Activated CD8-positive, alpha-beta T cell treated with anti-CD3 and anti-CD28 coated beads, Interleukin-2, amount 10 ng/mL, durations not matched to agents 7 days and 5 days (primary cell): ENCODE measurements at regions not wholly inside any gene's neighbourhood (a gene's known extent, or its start where the extent isn't known, plus 50 kb on each side); places are given as distances from the start of the nearest gene placed in this dataset.

Experiments
- ATAC-seq: fragments of 150-1000 bp; cut with Tn5 transposase; one replicate; pipeline ENCODE4 v1.10.0; 2021; ENCODE audit warnings: moderate library complexity
- CTCF ChIA-PET: fragments of 350-600 bp; sonication (Branson Sonifier 250); formaldehyde crosslinking; loops from one replicate; lab custom pipeline; 2021; ENCODE audit warnings: antibody characterized with exemption; lab: Charles Lee
- POLR2A ChIA-PET: fragments of 350-600 bp; sonication (Branson Sonifier 250); formaldehyde crosslinking; loops from one replicate; lab custom pipeline; 2021; ENCODE audit warnings: antibody characterized with exemption; lab: Charles Lee
- DNase-seq: peaks from one replicate; pipeline ENCODE4 v3.0.0-alpha.2; 2020
- H3K27ac Mint-ChIP-seq: one replicate; pipeline ENCODE4 v1.8.0; 2021; ENCODE audit warnings: mild to moderate bottlenecking, mixed read lengths
- H3K27me3 Mint-ChIP-seq: one replicate; pipeline ENCODE4 v1.8.0; 2021; ENCODE audit warnings: low read depth, mixed read lengths
- H3K36me3 Mint-ChIP-seq: one replicate; pipeline ENCODE4 v1.8.0; 2021; ENCODE audit warnings: low read depth, mixed read lengths
- H3K4me1 Mint-ChIP-seq: one replicate; pipeline ENCODE4 v1.8.0; 2021; ENCODE audit warnings: low read depth, mixed read lengths
- H3K4me3 Mint-ChIP-seq: one replicate; pipeline ENCODE4 v1.8.0; 2021; ENCODE audit warnings: mild to moderate bottlenecking, mixed read lengths
- H3K9me3 Mint-ChIP-seq: one replicate; pipeline ENCODE4 v1.8.0; 2022; ENCODE audit warnings: mixed read lengths; ENCODE audit not compliant: insufficient read depth

- CTCF ChIA-PET: no interaction called here
- no peaks in the 10 kb centered on the region for H3K4me1 Mint-ChIP-seq
- DNase-seq: no peak
- no peak overlapping the region for H3K4me3 Mint-ChIP-seq
- no peaks in the 10 kb centered on the region for H3K27me3 Mint-ChIP-seq
- no peak for ATAC-seq
- POLR2A ChIA-PET: interaction anchor here (0.7 kb wide), 1 partner anchor 22 kb away, joined by 3 read pairs; no protein-coding TSS in a partner anchor
- H3K9me3 Mint-ChIP-seq: peaks cover 20% of the 10 kb centered on the region
- no peak overlapping the region for H3K27ac Mint-ChIP-seq
- H3K36me3 Mint-ChIP-seq: no peaks in the 10 kb centered on the region
Observed at GRCh38 chr4:19151684-19152083, 1100.0 kb upstream of the SLIT2 start.

DNA sequence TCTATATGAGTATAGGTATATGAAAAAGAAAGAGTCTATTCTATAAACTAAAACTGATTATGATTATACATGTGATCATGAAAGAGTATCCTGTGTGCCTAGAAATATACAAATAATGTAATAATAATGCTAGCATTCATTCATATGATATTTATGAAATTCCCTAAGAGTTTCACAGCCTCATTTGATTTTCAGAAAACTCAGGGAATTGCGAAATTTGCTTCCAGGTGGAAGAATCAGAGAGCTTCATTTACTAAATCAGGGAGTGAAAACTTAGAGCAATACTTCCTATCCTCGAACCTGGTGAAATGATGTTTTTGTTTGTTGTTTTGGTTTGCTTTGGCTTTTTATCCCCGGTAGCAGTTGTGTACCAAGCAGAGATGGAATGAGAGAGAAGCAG lies 1105.7 kb upstream of the SLIT2 start:
- H3K4me3 Mint-ChIP-seq: no peak overlapping the region
- H3K4me1 Mint-ChIP-seq: no peaks in the 10 kb centered on the region
- no peak for ATAC-seq
- H3K27ac Mint-ChIP-seq: no peak overlapping the region
- peaks cover 10% of the 10 kb centered on the region for H3K9me3 Mint-ChIP-seq
- H3K27me3 Mint-ChIP-seq: no peaks in the 10 kb centered on the region
- H3K36me3 Mint-ChIP-seq: no peaks in the 10 kb centered on the region
- ChIA-PET POLR2A (no interaction called here), CTCF (no interaction called here)
- no peak for DNase-seq

DNA sequence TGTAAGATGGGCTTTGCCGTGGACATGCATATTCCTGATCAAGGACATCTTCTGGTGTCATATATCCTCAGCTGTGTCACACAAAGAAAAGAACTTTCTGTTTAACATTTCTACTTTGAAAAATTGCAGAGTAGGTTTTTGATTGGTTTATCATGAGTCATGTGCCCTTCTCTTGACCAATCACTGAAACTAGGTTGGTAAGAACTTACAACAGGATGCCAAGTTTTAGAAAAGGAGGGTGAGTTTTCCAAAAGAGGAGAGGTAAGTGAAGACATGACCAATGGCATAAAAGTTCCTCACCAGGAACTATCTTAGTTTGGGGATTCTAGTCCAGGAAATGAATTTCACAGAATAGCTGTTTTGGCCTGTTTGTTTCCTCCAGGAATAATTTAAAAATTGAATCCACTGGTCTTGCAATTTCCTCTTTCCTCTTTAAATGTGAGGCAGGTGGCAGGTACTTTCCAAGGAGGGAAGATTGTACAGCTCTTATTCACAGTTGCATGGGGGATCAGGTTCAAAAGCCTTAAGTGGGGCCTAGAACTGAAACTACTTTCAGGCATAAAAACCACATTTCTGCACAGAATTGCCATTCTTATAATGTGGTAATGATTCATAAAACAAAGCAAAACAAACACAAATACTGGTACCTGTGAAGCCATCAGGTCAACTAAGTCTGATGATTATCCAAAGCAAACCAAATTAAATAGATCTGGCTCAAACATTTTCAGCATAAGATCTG lies 1114.5 kb upstream of the LCORL start:
- peaks cover 28% of the 10 kb centered on the region for H3K9me3 Mint-ChIP-seq
- CTCF ChIA-PET: no interaction called here
- H3K36me3 Mint-ChIP-seq: no peaks in the 10 kb centered on the region
- no peaks in the 10 kb centered on the region for H3K4me1 Mint-ChIP-seq
- ATAC-seq (no peak), DNase-seq (no peak)
- H3K27ac Mint-ChIP-seq: no peak overlapping the region
- POLR2A ChIA-PET: no interaction called here
- no peaks in the 10 kb centered on the region for H3K27me3 Mint-ChIP-seq
- no peak overlapping the region for H3K4me3 Mint-ChIP-seq

DNA sequence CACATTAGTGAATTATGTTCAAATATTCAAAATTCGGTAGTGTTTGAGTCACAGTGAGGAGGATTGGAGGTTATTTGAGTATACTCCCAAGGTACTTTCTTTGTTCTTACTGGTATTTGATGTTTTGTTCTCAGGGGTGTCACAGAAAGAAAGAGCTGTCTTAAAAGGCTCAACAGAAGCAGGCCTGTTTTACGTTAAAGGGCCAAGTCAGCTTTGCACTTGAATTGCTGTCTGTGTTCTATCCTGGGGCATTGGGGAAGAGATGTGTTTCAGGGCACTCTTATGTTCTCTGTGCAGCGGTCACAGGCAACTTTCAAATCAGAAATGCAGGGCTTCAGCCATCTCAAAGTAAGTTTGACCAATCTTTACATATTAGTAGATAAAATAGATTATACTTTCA lies 1113.1 kb upstream of the LCORL start:
- no peak for DNase-seq
- CTCF ChIA-PET: no interaction called here
- Mint-ChIP-seq H3K27ac (no peak overlapping the region), H3K36me3 (no peaks in the 10 kb centered on the region), H3K9me3 (peaks cover 23% of the 10 kb centered on the region), H3K4me1 (no peaks in the 10 kb centered on the region), H3K4me3 (no peak overlapping the region), H3K27me3 (no peaks in the 10 kb centered on the region)
- POLR2A ChIA-PET: no interaction called here
- ATAC-seq: no peak

DNA sequence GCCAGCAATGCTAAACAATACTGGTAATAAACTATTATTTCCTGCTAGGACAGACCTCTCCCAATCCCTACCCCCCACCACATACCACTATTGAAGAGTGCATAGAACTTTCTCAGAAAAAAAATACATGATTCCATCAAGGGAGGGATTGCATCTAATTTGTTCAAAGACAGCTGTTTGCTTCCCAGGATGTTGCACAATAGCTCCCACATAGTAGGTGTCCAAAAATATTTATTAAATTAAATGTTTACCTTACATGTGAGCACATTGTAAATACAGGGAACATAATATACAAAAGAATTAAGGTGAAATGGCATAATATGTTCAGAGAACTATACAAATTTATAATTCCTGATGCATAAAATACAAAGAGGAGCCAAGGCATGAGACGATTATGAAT lies 1111.8 kb upstream of the LCORL start:
- Mint-ChIP-seq H3K4me3 (no peak overlapping the region), H3K27ac (no peak overlapping the region)
- POLR2A ChIA-PET: no interaction called here

GRCh38 chr4:19130866-19131265 lies 1109.3 kb upstream of the LCORL start:
- Mint-ChIP-seq H3K9me3 (peaks cover 13% of the 10 kb centered on the region), H3K4me1 (no peaks in the 10 kb centered on the region), H3K4me3 (no peak overlapping the region), H3K27ac (no peak overlapping the region), H3K36me3 (no peaks in the 10 kb centered on the region), H3K27me3 (no peaks in the 10 kb centered on the region)
- ChIA-PET CTCF (no interaction called here), POLR2A (no interaction called here)
- no peak for DNase-seq
- ATAC-seq: no peak

More for the DNA sequence above, 1111.8 kb upstream of the LCORL start:
- CTCF ChIA-PET: no interaction called here
- DNase-seq (no peak), ATAC-seq (no peak)
- H3K36me3 Mint-ChIP-seq: no peaks in the 10 kb centered on the region
- peaks cover 17% of the 10 kb centered on the region for H3K9me3 Mint-ChIP-seq
- H3K27me3 Mint-ChIP-seq: no peaks in the 10 kb centered on the region
- H3K4me1 Mint-ChIP-seq: no peaks in the 10 kb centered on the region

DNA sequence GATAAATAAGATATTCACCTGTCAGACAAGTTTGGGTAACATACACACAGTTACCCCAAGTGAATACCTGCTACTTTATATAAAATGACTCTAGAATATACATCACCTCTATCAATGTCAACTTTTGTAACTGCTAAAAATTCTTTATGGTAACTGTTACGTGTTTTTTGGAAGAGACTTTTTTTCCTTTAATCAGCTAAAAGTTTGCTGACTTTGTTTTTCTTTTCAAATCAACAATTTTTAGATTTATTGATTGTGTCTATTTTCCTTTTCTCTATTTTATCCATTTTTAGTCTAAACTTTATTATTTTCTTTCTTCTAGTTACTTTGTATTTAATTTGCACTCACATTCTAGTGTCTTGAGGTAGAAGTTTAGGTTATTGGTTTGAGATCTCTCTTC lies 1106.6 kb upstream of the LCORL start:
- DNase-seq: no peak
- CTCF ChIA-PET: no interaction called here
- H3K4me3 Mint-ChIP-seq: no peak overlapping the region
- no peaks in the 10 kb centered on the region for H3K27me3 Mint-ChIP-seq
- POLR2A ChIA-PET: no interaction called here
- no peak overlapping the region for H3K27ac Mint-ChIP-seq
- ATAC-seq: no peak
- no peaks in the 10 kb centered on the region for H3K4me1 Mint-ChIP-seq
- H3K9me3 Mint-ChIP-seq: peaks cover 7% of the 10 kb centered on the region
- no peaks in the 10 kb centered on the region for H3K36me3 Mint-ChIP-seq

DNA sequence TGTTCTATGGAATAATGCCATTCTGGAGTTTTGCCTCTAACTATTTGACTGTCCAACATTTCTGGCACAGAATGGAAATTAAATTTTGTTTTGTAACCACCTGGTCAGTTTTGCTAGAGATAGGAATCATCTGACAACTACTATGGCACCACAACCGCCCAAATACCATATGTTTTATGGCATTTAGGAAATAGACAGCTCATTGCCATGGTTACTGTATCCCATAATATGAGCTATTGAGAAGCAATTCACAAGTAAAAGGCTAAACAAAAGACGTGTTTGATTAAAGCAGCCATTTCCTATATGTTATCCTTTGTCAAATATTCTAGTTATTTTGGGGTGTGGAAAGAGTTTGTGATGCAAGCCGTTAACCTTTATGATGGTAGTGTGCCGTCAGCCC lies 1105.3 kb upstream of the LCORL start:
- ChIA-PET CTCF (no interaction called here), POLR2A (no interaction called here)
- DNase-seq (no peak), ATAC-seq (no peak)
- no peak overlapping the region for H3K4me3 Mint-ChIP-seq
- peaks cover 7% of the 10 kb centered on the region for H3K9me3 Mint-ChIP-seq
- H3K27ac Mint-ChIP-seq: no peak overlapping the region
- no peaks in the 10 kb centered on the region for H3K4me1 Mint-ChIP-seq
- H3K36me3 Mint-ChIP-seq: no peaks in the 10 kb centered on the region
- no peaks in the 10 kb centered on the region for H3K27me3 Mint-ChIP-seq

- no peak for ATAC-seq
- CTCF ChIA-PET: no interaction called here
- peaks cover 7% of the 10 kb centered on the region for H3K9me3 Mint-ChIP-seq
Observed at GRCh38 chr4:19123681-19124080, 1102.1 kb upstream of the LCORL start.

GRCh38 chr4:19119904-19120560 lies 1098.5 kb upstream of the LCORL start:
- H3K36me3 Mint-ChIP-seq: no peaks in the 10 kb centered on the region
- ChIA-PET POLR2A (no interaction called here), CTCF (no interaction called here)
- no peaks in the 10 kb centered on the region for H3K4me1 Mint-ChIP-seq
- no peak for ATAC-seq
- DNase-seq: no peak
- no peak overlapping the region for H3K4me3 Mint-ChIP-seq
- H3K27ac Mint-ChIP-seq: no peak overlapping the region
- no peaks in the 10 kb centered on the region for H3K27me3 Mint-ChIP-seq
- peaks cover 6% of the 10 kb centered on the region for H3K9me3 Mint-ChIP-seq

More at GRCh38 chr4:19123681-19124080, 1102.1 kb upstream of the LCORL start:
- no peaks in the 10 kb centered on the region for H3K36me3 Mint-ChIP-seq
- no peaks in the 10 kb centered on the region for H3K27me3 Mint-ChIP-seq
- POLR2A ChIA-PET: no interaction called here
- H3K4me3 Mint-ChIP-seq: no peak overlapping the region
- no peak for DNase-seq
- no peaks in the 10 kb centered on the region for H3K4me1 Mint-ChIP-seq
- H3K27ac Mint-ChIP-seq: no peak overlapping the region

DNA sequence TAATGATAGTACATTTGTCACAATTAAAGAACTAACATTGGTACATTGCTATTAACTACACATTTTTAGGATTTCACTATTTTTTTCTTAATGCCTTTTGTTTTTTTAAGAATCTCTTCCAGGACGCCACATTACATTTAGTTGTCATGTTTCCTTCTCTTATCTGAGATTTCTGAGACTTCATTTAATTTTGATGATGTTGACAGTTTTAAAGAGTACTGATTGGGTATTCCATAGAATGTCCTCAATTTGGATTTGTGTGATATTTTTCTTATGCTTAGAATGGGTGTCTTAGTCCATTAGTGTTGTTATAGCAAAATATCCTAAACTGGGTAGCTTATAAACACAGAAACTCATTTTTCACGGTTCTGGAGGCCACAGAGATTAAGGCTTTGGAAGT lies 1095.5 kb upstream of the LCORL start:
- H3K36me3 Mint-ChIP-seq: no peaks in the 10 kb centered on the region
- H3K4me1 Mint-ChIP-seq: no peaks in the 10 kb centered on the region

DNA sequence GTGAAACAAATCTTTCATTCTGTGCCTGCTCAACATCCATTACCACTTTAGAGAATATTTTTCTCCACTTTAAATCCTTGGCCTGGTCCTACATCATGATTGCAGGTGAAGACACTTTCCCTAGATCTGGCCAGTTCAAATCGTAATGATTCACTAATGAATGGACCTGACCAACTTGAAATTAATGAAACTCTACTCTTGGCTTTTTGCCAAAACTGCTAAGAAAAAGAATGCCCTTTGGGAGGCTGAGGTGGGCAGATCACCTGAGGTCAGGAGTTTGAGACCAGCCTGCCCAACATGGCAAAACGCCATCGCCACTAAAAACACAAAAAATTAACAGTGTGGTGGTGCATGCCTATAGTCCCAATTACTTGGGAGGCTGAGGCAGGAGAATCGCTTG lies 1082.6 kb upstream of the LCORL start:
- no peak for DNase-seq
- POLR2A ChIA-PET: no interaction called here
- CTCF ChIA-PET: no interaction called here
- Mint-ChIP-seq H3K9me3 (peaks cover 21% of the 10 kb centered on the region), H3K4me1 (no peaks in the 10 kb centered on the region), H3K4me3 (no peak overlapping the region), H3K27ac (no peak overlapping the region), H3K36me3 (no peaks in the 10 kb centered on the region), H3K27me3 (no peaks in the 10 kb centered on the region)
- no peak for ATAC-seq

More for the DNA sequence above, 1095.5 kb upstream of the LCORL start:
- no peak overlapping the region for H3K4me3 Mint-ChIP-seq
- POLR2A ChIA-PET: no interaction called here
- CTCF ChIA-PET: no interaction called here
- DNase-seq (no peak), ATAC-seq (no peak)
- H3K27ac Mint-ChIP-seq: no peak overlapping the region
- no peaks in the 10 kb centered on the region for H3K27me3 Mint-ChIP-seq
- peaks cover 6% of the 10 kb centered on the region for H3K9me3 Mint-ChIP-seq
